ENCODE measurements at regions not wholly inside any gene's neighbourhood (a gene's known extent, or its start where the extent isn't known, plus 50 kb on each side); places are given as distances from the start of the nearest gene placed in this dataset.

- no peaks in the 10 kb centered on the region for H3K9me2 ChIP-seq (replicated peaks; ENCODE audit: insufficient read depth, low read length)
- H3K27ac ChIP-seq (ENCODE audit: low read depth, low read length), result no peak overlapping the region
- no peaks in the 10 kb centered on the region for H3K27me3 ChIP-seq (ENCODE audit: low read length)
- H2AFZ ChIP-seq (ENCODE audit: low read depth, low read length, severe bottlenecking), result no peak overlapping the region
- H3K36me3 ChIP-seq (ENCODE audit: low read length), result no peaks in the 10 kb centered on the region
- no peaks in the 10 kb centered on the region for H3K9me3 ChIP-seq (ENCODE audit: insufficient read depth, low read length)
- no peak overlapping the region for H3K4me3 ChIP-seq (ENCODE audit: insufficient read depth, low read length, poor library complexity, severe bottlenecking)
- no peaks in the 10 kb centered on the region for H4K20me1 ChIP-seq (ENCODE audit: low read depth, low read length)
- H3F3A ChIP-seq (ENCODE audit: insufficient read depth), result no peaks in the 10 kb centered on the region
- H3K9ac ChIP-seq (ENCODE audit: low read length), result no peak overlapping the region
- TF ChIP-seq EZH2phosphoT487 (conservative IDR thresholded peaks at IDR 0.05; ENCODE audit: low read length), result no peak
- TF ChIP-seq CTCF (IDR thresholded peaks at IDR 0.05; ENCODE audit: insufficient read depth, low read length, poor library complexity, severe bottlenecking), result no peak
- no peaks in the 10 kb centered on the region for H3K79me2 ChIP-seq (ENCODE audit: insufficient read depth, low read length)
- H3K4me2 ChIP-seq (ENCODE audit: low read depth, low read length, poor library complexity, severe bottlenecking), result no peak overlapping the region
Measured at GRCh38 chr12:4158306-4158705, 115.3 kb upstream of the CCND2 start.

GRCh38 chr12:4157122-4157521 is 116.4 kb upstream of the CCND2 start:
- H3K4me3 ChIP-seq (ENCODE audit: insufficient read depth, low read length, poor library complexity, severe bottlenecking), result no peak overlapping the region

GRCh38 chr12:4156317-4156716 is 117.2 kb upstream of the CCND2 start:
- H3K9ac ChIP-seq (ENCODE audit: low read length), result no peak overlapping the region
- TF ChIP-seq EZH2phosphoT487 (conservative IDR thresholded peaks at IDR 0.05; ENCODE audit: low read length) (no peak), CTCF (IDR thresholded peaks at IDR 0.05; ENCODE audit: insufficient read depth, low read length, poor library complexity, severe bottlenecking) (no peak)
- no peaks in the 10 kb centered on the region for H3F3A ChIP-seq (ENCODE audit: insufficient read depth)
- no peak overlapping the region for H2AFZ ChIP-seq (ENCODE audit: low read depth, low read length, severe bottlenecking)
- no peaks in the 10 kb centered on the region for H3K27me3 ChIP-seq (ENCODE audit: low read length)
- no peak overlapping the region for H3K27ac ChIP-seq (ENCODE audit: low read depth, low read length)
- no peak overlapping the region for H3K4me2 ChIP-seq (ENCODE audit: low read depth, low read length, poor library complexity, severe bottlenecking)
- H3K9me3 ChIP-seq (ENCODE audit: insufficient read depth, low read length), result no peaks in the 10 kb centered on the region
- H3K9me2 ChIP-seq (replicated peaks; ENCODE audit: insufficient read depth, low read length), result no peaks in the 10 kb centered on the region
- no peaks in the 10 kb centered on the region for H4K20me1 ChIP-seq (ENCODE audit: low read depth, low read length)
- H3K4me3 ChIP-seq (ENCODE audit: insufficient read depth, low read length, poor library complexity, severe bottlenecking), result no peak overlapping the region
- no peaks in the 10 kb centered on the region for H3K36me3 ChIP-seq (ENCODE audit: low read length)
- no peaks in the 10 kb centered on the region for H3K79me2 ChIP-seq (ENCODE audit: insufficient read depth, low read length)

More at GRCh38 chr12:4157122-4157521, 116.4 kb upstream of the CCND2 start:
- Histone ChIP-seq H3K79me2 (ENCODE audit: insufficient read depth, low read length) (no peaks in the 10 kb centered on the region), H3K36me3 (ENCODE audit: low read length) (no peaks in the 10 kb centered on the region), H3F3A (ENCODE audit: insufficient read depth) (no peaks in the 10 kb centered on the region), H3K9me2 (replicated peaks; ENCODE audit: insufficient read depth, low read length) (no peaks in the 10 kb centered on the region), H3K9me3 (ENCODE audit: insufficient read depth, low read length) (no peaks in the 10 kb centered on the region), H3K27ac (ENCODE audit: low read depth, low read length) (no peak overlapping the region), H3K9ac (ENCODE audit: low read length) (no peak overlapping the region), H2AFZ (ENCODE audit: low read depth, low read length, severe bottlenecking) (no peak overlapping the region), H3K27me3 (ENCODE audit: low read length) (no peaks in the 10 kb centered on the region), H4K20me1 (ENCODE audit: low read depth, low read length) (no peaks in the 10 kb centered on the region), H3K4me2 (ENCODE audit: low read depth, low read length, poor library complexity, severe bottlenecking) (no peak overlapping the region)
- TF ChIP-seq CTCF (IDR thresholded peaks at IDR 0.05; ENCODE audit: insufficient read depth, low read length, poor library complexity, severe bottlenecking) (no peak), EZH2phosphoT487 (conservative IDR thresholded peaks at IDR 0.05; ENCODE audit: low read length) (no peak)

Data from SU-DHL-6 (cell line).